ENCODE measurements at regions not wholly inside any gene's neighbourhood (a gene's known extent, or its start where the extent isn't known, plus 50 kb on each side); places are given as distances from the start of the nearest gene placed in this dataset.

- H3K9me3 ChIP-seq (ENCODE audit: control insufficient read depth, low read depth, low read length), result no peaks in the 10 kb centered on the region
- H2BK15ac ChIP-seq (ENCODE audit: low read depth, low read length), result no peak overlapping the region
- no peak overlapping the region for H3K23ac ChIP-seq (ENCODE audit: insufficient read length, low read depth, low read length)
- TF ChIP-seq CTCF (conservative IDR thresholded peaks at IDR 0.05), result no peak
- Mint-ChIP-seq H3K27ac (no peak overlapping the region), H3K27me3 (ENCODE audit: low read depth) (no peaks in the 10 kb centered on the region), H3K4me3 (no peak overlapping the region), H3K4me1 (no peaks in the 10 kb centered on the region), H3K36me3 (ENCODE audit: insufficient read depth in 1 of 3, low read depth in 3 of 3) (peaks cover 0 to 15% (median 4%) of the 10 kb centered on the region in 3 experiments; a peak in 5 of 7 replicates), H3K9me3 (peaks cover 7 to 11% of the 10 kb centered on the region in 2 experiments)
- no CpG with 5 or more reads among the region's 3 CpGs for WGBS (ENCODE audit: extremely low coverage, insufficient read length, low lambda C conversion rate)
- H3K4me1 ChIP-seq (ENCODE audit: insufficient read depth, low read length), result no peaks in the 10 kb centered on the region
- H3K56ac ChIP-seq (ENCODE audit: insufficient read length, low read depth, low read length), result no peak overlapping the region
- H2BK12ac ChIP-seq (ENCODE audit: insufficient read length, low read depth, low read length), result no peak overlapping the region
- H4K20me1 ChIP-seq (ENCODE audit: control insufficient read depth, insufficient read depth, insufficient read length), result no peaks in the 10 kb centered on the region
- H4K5ac ChIP-seq (ENCODE audit: insufficient read length, low read depth, low read length), result no peak overlapping the region
- H3K27me3 ChIP-seq (ENCODE audit: insufficient read depth, low read length), result no peaks in the 10 kb centered on the region
- H3K79me2 ChIP-seq (ENCODE audit: insufficient read depth, low read length), result no peaks in the 10 kb centered on the region
- H3K4me2 ChIP-seq (ENCODE audit: insufficient read depth, insufficient read length, low read length), result no peak overlapping the region
- no peak overlapping the region for H3K18ac ChIP-seq (ENCODE audit: insufficient read length, low read depth, low read length)
- H3K4ac ChIP-seq (ENCODE audit: low read depth, low read length), result no peak overlapping the region
- no peak overlapping the region for H3T11ph ChIP-seq (ENCODE audit: low read length)
- no peak overlapping the region for H4K8ac ChIP-seq (replicated peaks; ENCODE audit: insufficient read length, low read depth, low read length)
- H3K79me1 ChIP-seq (ENCODE audit: insufficient read depth, low read depth, low read length, poor library complexity, severe bottlenecking), result no peaks in the 10 kb centered on the region
- no peaks in the 10 kb centered on the region for H3K23me2 ChIP-seq (ENCODE audit: insufficient read length, low read depth, low read length, poor library complexity, severe bottlenecking)
- H2AFZ ChIP-seq (ENCODE audit: low read length), result no peak overlapping the region
- no peak for DNase-seq
- no peak overlapping the region for H3K14ac ChIP-seq (ENCODE audit: insufficient read depth, low read length)
- no peak overlapping the region for H3K9ac ChIP-seq (ENCODE audit: extremely low read depth, insufficient read length, low read length)
- no peak overlapping the region for H2BK20ac ChIP-seq (ENCODE audit: low read depth, low read length, poor library complexity, severe bottlenecking)
- no peak overlapping the region for H2BK120ac ChIP-seq (ENCODE audit: low read depth, low read length, poor library complexity, severe bottlenecking)
- no peak overlapping the region for H2AK5ac ChIP-seq (ENCODE audit: insufficient read length, low read length)
- no peak overlapping the region for H3K27ac ChIP-seq (ENCODE audit: insufficient read length, low read depth, low read length)
- no peak overlapping the region for H2BK5ac ChIP-seq (ENCODE audit: insufficient read length, low read length)
- no peak overlapping the region for H4K91ac ChIP-seq (ENCODE audit: insufficient read length, low read depth, low read length)
These were observed 873.4 kb upstream of the CDH8 start for GRCh38 chr16:62909597-62909996.

Data from H9 (cell line).